Kidney glomerular epithelial cell (primary cell): ENCODE measurements at regions not wholly inside any gene's neighbourhood (a gene's known extent, or its start where the extent isn't known, plus 50 kb on each side); places are given as distances from the start of the nearest gene placed in this dataset.

Experiments
- DNase-seq: peaks from one replicate; lab custom pipeline; 2025; lab: John Stamatoyannopoulos, UW

DNA sequence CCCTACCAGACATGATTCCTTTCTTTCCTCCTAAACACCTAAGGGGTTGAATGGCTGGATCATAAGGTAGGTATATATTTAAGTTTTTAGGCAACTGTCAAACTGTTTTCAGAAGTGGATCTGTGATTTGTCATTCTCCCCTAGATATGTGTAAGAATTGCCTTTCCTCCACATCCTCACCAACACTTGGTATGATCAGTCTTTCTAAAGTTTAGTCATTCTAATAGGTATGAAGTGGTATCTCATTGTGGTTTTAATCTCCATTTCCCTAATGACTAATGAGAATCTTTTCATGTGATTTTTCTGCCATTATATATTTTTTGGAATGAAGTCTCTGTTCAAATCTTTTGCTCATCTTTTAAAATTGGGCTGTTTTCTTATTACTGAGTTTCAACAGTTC lies 122.1 kb downstream of the TFCP2L1 start:
- DNase-seq: no peak

DNA sequence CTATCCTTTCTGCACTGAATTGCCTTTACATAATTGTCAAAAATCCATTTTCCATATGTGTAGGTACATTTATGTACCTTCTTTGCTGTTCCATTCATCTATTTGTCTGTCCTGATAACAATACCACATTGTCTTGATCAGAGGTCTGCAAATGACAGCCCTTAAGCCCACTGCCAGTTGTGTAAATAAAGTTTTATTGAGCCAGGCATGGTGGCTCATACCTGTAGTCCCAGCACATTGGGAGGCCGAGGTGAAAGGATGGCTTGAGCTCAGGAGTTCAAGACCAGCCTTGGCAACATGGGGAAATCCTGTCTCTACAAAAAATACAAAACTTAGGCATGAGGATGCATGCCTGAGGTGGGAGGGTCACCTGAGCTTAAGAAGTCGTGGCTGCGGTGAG lies 121.0 kb downstream of the TFCP2L1 start:
- DNase-seq: no peak

DNA sequence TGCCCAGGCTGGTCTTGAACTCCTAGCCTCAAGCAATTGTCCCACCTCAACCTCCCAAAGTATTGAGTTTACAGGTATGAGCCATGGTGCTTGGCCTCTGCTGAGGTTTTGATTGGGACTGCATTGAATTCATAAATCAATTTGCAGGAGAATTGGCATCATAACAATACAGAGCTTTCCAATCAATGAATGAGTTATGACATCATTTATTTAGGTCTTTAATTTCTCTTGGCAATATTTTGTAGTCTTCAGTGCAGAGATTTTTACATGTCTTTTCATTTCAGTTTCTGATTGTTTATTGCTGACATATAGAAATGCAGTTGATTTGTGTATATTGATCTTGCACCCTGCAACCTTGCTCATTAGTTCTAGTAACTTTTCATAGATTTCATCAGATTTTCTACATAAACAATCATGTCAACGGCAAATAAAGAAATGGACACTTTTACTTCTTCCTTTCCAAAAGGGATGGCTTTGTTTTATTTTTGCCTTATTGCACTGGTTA lies 119.9 kb downstream of the TFCP2L1 start:
- no peak for DNase-seq
